Sigmoid colon (tissue), 6 donors: ENCODE measurements at regions not wholly inside any gene's neighbourhood (a gene's known extent, or its start where the extent isn't known, plus 50 kb on each side); places are given as distances from the start of the nearest gene placed in this dataset.

ENCODE experiments used
- DNase-seq: peaks from one replicate; pipeline ENCODE4 v3.0.0-alpha.2; 2019
- H3K27ac ChIP-seq, 4 donors: fragments of 200-600 bp; sonication (generic); one replicate each; pipeline ENCODE4 v1.5.1; 2016 to 2019; ENCODE audit warnings: mild to moderate bottlenecking in 1 of 4
- H3K27me3 ChIP-seq, 3 donors: fragments of 200-600 bp; sonication (generic); one replicate each; pipeline ENCODE4 v1.5.1; 2019; ENCODE audit warnings: mild to moderate bottlenecking in 1 of 3
- H3K36me3 ChIP-seq, 4 donors: fragments of 200-600 bp; sonication (generic); one replicate each; pipeline ENCODE4 v1.5.1; 2016 to 2019
- H3K4me1 ChIP-seq, 4 donors: fragments of 200-600 bp; sonication (generic); one replicate each; pipeline ENCODE4 v1.5.1; 2017 to 2019
- H3K4me3 ChIP-seq, 4 donors: fragments of 200-600 bp; sonication (generic); one replicate each; pipeline ENCODE4 v1.5.1; 2017 to 2019; ENCODE audit warnings: mild to moderate bottlenecking in 2 of 4, moderate library complexity in 1 of 4
- H3K9me3 ChIP-seq, 4 donors: fragments of 200-600 bp in 3 of 4; sonication (generic) in 3 of 4; one replicate each; pipeline versions ENCODE4 v1.5.1 to v1.6.1; 2013 to 2019
- CTCF ChIP-seq, 4 experiments: fragments of 450-650 bp in 3 of 4; fragments of 200-600 bp in 1 of 4; IDR thresholded peaks; one replicate each; pipeline ENCODE4 v1.5.1; 2016 to 2019; ENCODE audit warnings: antibody characterized with exemption in 4 of 4, mild to moderate bottlenecking in 3 of 4, moderate library complexity in 2 of 4
- EP300 ChIP-seq, 4 donors: sonication (generic); formaldehyde crosslinking; IDR thresholded peaks; one replicate each; pipeline ENCODE4 v1.6.1; 2017; ENCODE audit warnings: antibody characterized with exemption in 4 of 4
- POLR2A ChIP-seq, 2 donors: fragments of 450-650 bp; IDR thresholded peaks; one replicate each; pipeline ENCODE4 v1.6.1; 2016; ENCODE audit warnings: antibody characterized with exemption in 2 of 2, mild to moderate bottlenecking in 2 of 2, moderate library complexity in 2 of 2
- POLR2AphosphoS5 ChIP-seq, 4 donors: sonication (generic); formaldehyde crosslinking; IDR thresholded peaks; one replicate each; pipeline ENCODE4 v1.6.1; 2017; ENCODE audit warnings: antibody characterized with exemption in 4 of 4
- WGBS, 2 donors: extraction: QIAGEN DNeasy Blood & Tissue Kit; methylation state at CpG; one replicate each; pipeline ENCODE4 v1.1.7; 2013; 5-methylcytosine and 5-hydroxymethylcytosine counted together
- intact Hi-C: fragments of 100-400 bp; cut with DNase I; formaldehyde crosslinking; loops from one replicate; pipeline ENCODE4 v1.15.1; 2023
- donor health status: healthy with polysubstance abuse.
- donor health status: healthy.

GRCh38 chr1:29870621-29871020, 634.3 kb downstream of the PTPRU start:
- Histone ChIP-seq H3K27ac (no peak overlapping the region), H3K36me3 (no peaks in the 10 kb centered on the region), H3K4me1 (no peaks in the 10 kb centered on the region), H3K4me3 (no peak overlapping the region), H3K27me3 (peaks cover 0 to 18% (median 0%) of the 10 kb centered on the region in 3 donors), H3K9me3 (no peaks in the 10 kb centered on the region)
- intact Hi-C loops = no loop called here
- TF ChIP-seq POLR2A (IDR thresholded peaks at IDR 0.05) = no peak
- TF ChIP-seq POLR2AphosphoS5 (IDR thresholded peaks at IDR 0.05) = no peak
- no peak for TF ChIP-seq EP300 (IDR thresholded peaks at IDR 0.05)
- TF ChIP-seq CTCF (IDR thresholded peaks at IDR 0.05) = no peak
- no peak for DNase-seq
- 90 to 93% methylated on average over 3 of the region's 3 CpGs for WGBS, 2 donors

- WGBS, 2 donors = 89 to 90% methylated on average over 2 of the region's 2 CpGs
- H3K36me3 ChIP-seq = no peaks in the 10 kb centered on the region
- DNase-seq = no peak
- intact Hi-C loops = no loop called here
- TF ChIP-seq POLR2AphosphoS5 (IDR thresholded peaks at IDR 0.05) (no peak), CTCF (IDR thresholded peaks at IDR 0.05) (no peak), EP300 (IDR thresholded peaks at IDR 0.05) (no peak), POLR2A (IDR thresholded peaks at IDR 0.05) (no peak)
- peaks cover 0 to 18% (median 0%) of the 10 kb centered on the region in 3 donors for H3K27me3 ChIP-seq
- no peaks in the 10 kb centered on the region for H3K9me3 ChIP-seq
- H3K4me3 ChIP-seq = no peak overlapping the region
- H3K27ac ChIP-seq = no peak overlapping the region
- no peaks in the 10 kb centered on the region for H3K4me1 ChIP-seq
These were observed 633.5 kb downstream of the PTPRU start for GRCh38 chr1:29869802-29870201.

GRCh38 chr1:29868944-29869343, 632.6 kb downstream of the PTPRU start:
- Histone ChIP-seq H3K4me3 (no peak overlapping the region), H3K27me3 (peaks cover 0 to 18% (median 0%) of the 10 kb centered on the region in 3 donors), H3K4me1 (no peaks in the 10 kb centered on the region), H3K27ac (no peak overlapping the region), H3K36me3 (no peaks in the 10 kb centered on the region), H3K9me3 (no peaks in the 10 kb centered on the region)
- DNase-seq = no peak
- intact Hi-C loops = no loop called here
- TF ChIP-seq CTCF (IDR thresholded peaks at IDR 0.05) (no peak), EP300 (IDR thresholded peaks at IDR 0.05) (no peak), POLR2A (IDR thresholded peaks at IDR 0.05) (no peak), POLR2AphosphoS5 (IDR thresholded peaks at IDR 0.05) (no peak)
- 27 to 63% methylated on average over 6 of the region's 6 CpGs for WGBS, 2 donors

GRCh38 chr1:29868096-29868495, 631.8 kb downstream of the PTPRU start:
- 88 to 93% methylated on average over 2 of the region's 2 CpGs for WGBS, 2 donors
- intact Hi-C loops = no loop called here
- H3K27me3 ChIP-seq = peaks cover 0 to 18% (median 0%) of the 10 kb centered on the region in 3 donors

More at GRCh38 chr1:29868096-29868495, 631.8 kb downstream of the PTPRU start:
- Histone ChIP-seq H3K4me1 (no peaks in the 10 kb centered on the region), H3K9me3 (no peaks in the 10 kb centered on the region), H3K36me3 (no peaks in the 10 kb centered on the region), H3K4me3 (no peak overlapping the region), H3K27ac (no peak overlapping the region)
- TF ChIP-seq CTCF (IDR thresholded peaks at IDR 0.05) (no peak), EP300 (IDR thresholded peaks at IDR 0.05) (no peak), POLR2AphosphoS5 (IDR thresholded peaks at IDR 0.05) (no peak), POLR2A (IDR thresholded peaks at IDR 0.05) (no peak)
- no peak for DNase-seq
